ENCODE measurements at regions not wholly inside any gene's neighbourhood (a gene's known extent, or its start where the extent isn't known, plus 50 kb on each side); places are given as distances from the start of the nearest gene placed in this dataset.
A peak's percentile ranks its signal among the peaks of the same experiment; 100 is the strongest.
"Not testable (repeated sequence)": the region's sequence is repeated elsewhere in the genome, so short reads cannot be mapped to it uniquely, and the experiment has no call there.

DNA sequence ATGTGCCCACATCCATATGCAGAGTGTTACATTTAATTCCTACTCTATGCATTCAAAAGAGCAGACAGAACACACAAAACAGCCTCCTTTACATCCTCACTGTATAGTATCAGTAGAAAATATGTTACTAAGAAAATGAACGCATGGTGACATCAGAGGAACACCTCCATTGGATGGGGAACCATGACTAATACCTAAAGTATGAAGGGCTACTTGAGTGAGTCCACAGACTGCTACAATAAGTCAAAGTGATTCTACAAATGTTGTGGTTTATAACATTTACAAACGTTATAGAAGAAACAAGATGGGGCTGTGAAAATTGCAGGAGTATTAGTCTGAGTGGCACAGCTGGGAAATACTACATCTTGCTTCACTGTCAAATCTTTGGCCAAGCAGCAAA is 1830.9 kb upstream of the PIK3C3 start:
- TF ChIP-seq, protein P1, sequence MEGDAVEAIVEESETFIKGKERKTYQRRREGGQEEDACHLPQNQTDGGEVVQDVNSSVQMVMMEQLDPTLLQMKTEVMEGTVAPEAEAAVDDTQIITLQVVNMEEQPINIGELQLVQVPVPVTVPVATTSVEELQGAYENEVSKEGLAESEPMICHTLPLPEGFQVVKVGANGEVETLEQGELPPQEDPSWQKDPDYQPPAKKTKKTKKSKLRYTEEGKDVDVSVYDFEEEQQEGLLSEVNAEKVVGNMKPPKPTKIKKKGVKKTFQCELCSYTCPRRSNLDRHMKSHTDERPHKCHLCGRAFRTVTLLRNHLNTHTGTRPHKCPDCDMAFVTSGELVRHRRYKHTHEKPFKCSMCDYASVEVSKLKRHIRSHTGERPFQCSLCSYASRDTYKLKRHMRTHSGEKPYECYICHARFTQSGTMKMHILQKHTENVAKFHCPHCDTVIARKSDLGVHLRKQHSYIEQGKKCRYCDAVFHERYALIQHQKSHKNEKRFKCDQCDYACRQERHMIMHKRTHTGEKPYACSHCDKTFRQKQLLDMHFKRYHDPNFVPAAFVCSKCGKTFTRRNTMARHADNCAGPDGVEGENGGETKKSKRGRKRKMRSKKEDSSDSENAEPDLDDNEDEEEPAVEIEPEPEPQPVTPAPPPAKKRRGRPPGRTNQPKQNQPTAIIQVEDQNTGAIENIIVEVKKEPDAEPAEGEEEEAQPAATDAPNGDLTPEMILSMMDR (conservative IDR thresholded peaks at IDR 0.05; ENCODE audit: low read depth, low read length), result no peak
- no peak for TF ChIP-seq EZH2 (IDR thresholded peaks at IDR 0.05; ENCODE audit: low read length, unreplicated experiment)
- no peak overlapping the region for H3K4me2 ChIP-seq (ENCODE audit: low read length)
- no TSS peak for BruUV-seq (replicated peaks)
- ATAC-seq (peak; percentile 55), DNase-seq (peak; percentile 52)
- H3K36me3 ChIP-seq (ENCODE audit: low read depth, low read length), result no peaks in the 10 kb centered on the region
- H3K27me3 ChIP-seq (ENCODE audit: low read length), result no peaks in the 10 kb centered on the region
- H4K20me1 ChIP-seq (ENCODE audit: low read length), result no peaks in the 10 kb centered on the region
- no peaks in the 10 kb centered on the region for H3K79me2 ChIP-seq (ENCODE audit: low read length)
- no peaks in the 10 kb centered on the region for H3K9me2 ChIP-seq (replicated peaks; ENCODE audit: low read length)
- H3K4me1 ChIP-seq (ENCODE audit: insufficient read depth, low read length), result no peaks in the 10 kb centered on the region
- no peak overlapping the region for H3K27ac ChIP-seq (ENCODE audit: low read length)
- intact Hi-C loops (cut with micrococcal nuclease), result no loop called here
- no peaks in the 10 kb centered on the region for H3F3A ChIP-seq (ENCODE audit: low read length, unreplicated experiment)
- no peak overlapping the region for H3K9ac ChIP-seq (ENCODE audit: low read length)
- no peak overlapping the region for H2AFZ ChIP-seq (ENCODE audit: low read length)
- CTCF ChIA-PET, result no interaction called here
- no peaks in the 10 kb centered on the region for H3K9me3 ChIP-seq (ENCODE audit: low read length)
- no peak overlapping the region for H3K4me3 ChIP-seq (ENCODE audit: low read length)
- POLR2A ChIA-PET (ENCODE audit: unreplicated experiment), result no interaction called here

DNA sequence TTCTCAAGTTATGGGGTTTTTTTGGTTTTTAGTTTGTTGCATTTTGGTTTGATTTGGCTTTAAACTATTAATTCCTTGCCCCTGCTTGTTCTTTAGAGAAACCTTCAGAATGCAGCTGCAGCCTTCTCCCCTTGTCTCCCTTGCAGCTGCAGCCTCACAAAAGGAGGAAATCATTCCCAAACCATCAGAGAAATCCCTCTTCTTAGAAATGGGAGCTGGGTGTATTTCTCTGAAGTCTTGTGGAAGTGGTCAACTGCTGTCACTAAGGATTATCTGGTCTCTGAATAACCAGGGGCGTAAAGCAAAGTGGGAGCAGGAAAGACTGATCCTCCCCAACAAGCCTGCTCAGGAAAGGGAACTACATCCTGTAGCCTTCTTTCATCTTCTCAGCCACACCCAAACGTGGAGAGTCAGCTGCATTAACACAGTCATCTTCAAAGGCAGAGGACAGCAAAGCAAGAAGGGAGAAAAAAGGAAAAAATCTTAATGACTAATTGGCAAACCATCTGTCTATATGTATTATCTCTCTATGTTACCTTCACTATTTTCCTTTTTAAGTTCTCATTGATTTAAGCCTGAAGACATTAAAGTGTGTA is 1834.1 kb upstream of the PIK3C3 start:
- intact Hi-C loops (cut with micrococcal nuclease), result no loop called here

DNA sequence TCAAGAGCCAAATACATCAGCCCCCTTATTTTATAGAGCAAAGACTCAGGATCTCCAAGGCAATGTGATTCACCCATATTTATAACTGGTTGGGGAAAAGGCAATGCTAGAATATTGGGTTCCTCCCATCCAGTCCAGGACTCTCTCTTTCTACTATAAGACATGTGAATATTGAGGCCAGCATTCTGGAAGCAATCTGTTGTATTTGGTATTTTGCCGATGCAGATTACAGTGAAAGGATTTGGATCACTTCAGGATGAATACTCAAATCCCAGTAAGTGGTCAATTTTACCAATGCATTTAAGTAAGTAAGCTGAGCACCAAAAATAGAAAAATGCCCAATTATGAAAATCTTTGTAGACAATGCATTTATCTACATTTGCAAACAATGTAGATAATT is 1834.7 kb upstream of the PIK3C3 start:
- H4K20me1 ChIP-seq (ENCODE audit: low read length), result no peaks in the 10 kb centered on the region
- H3K4me3 ChIP-seq (ENCODE audit: low read length), result no peak overlapping the region
- DNase-seq (no peak), ATAC-seq (no peak)
- H3K27ac ChIP-seq (ENCODE audit: low read length), result no peak overlapping the region
- no peak for TF ChIP-seq EZH2phosphoT487 (IDR thresholded peaks at IDR 0.05; ENCODE audit: borderline replicate concordance, low read length)
- no peak for TF ChIP-seq EZH2 (IDR thresholded peaks at IDR 0.05; ENCODE audit: low read length, unreplicated experiment)
- TF ChIP-seq, protein P1 (conservative IDR thresholded peaks at IDR 0.05; ENCODE audit: low read depth, low read length), result no peak
- H3K9ac ChIP-seq (ENCODE audit: low read length), result no peak overlapping the region
- ChIA-PET CTCF (no interaction called here), POLR2A (ENCODE audit: unreplicated experiment) (no interaction called here)
- no peak overlapping the region for H2AFZ ChIP-seq (ENCODE audit: low read length)
- no peaks in the 10 kb centered on the region for H3F3A ChIP-seq (ENCODE audit: low read length, unreplicated experiment)
- intact Hi-C loops (cut with micrococcal nuclease), result no loop called here
- H3K27me3 ChIP-seq (ENCODE audit: low read length), result no peaks in the 10 kb centered on the region
- no peaks in the 10 kb centered on the region for H3K9me3 ChIP-seq (ENCODE audit: low read length)
- no peaks in the 10 kb centered on the region for H3K79me2 ChIP-seq (ENCODE audit: low read length)
- no peaks in the 10 kb centered on the region for H3K36me3 ChIP-seq (ENCODE audit: low read depth, low read length)
- BruUV-seq (replicated peaks), result no TSS peak
- no peak overlapping the region for H3K4me2 ChIP-seq (ENCODE audit: low read length)
- H3K9me2 ChIP-seq (replicated peaks; ENCODE audit: low read length), result no peaks in the 10 kb centered on the region
- H3K4me1 ChIP-seq (ENCODE audit: insufficient read depth, low read length), result no peaks in the 10 kb centered on the region

More for the DNA sequence above, 1834.1 kb upstream of the PIK3C3 start:
- Histone ChIP-seq H3K36me3 (ENCODE audit: low read depth, low read length) (no peaks in the 10 kb centered on the region), H3K27me3 (ENCODE audit: low read length) (no peaks in the 10 kb centered on the region), H3K4me1 (ENCODE audit: insufficient read depth, low read length) (no peaks in the 10 kb centered on the region), H3K9me3 (ENCODE audit: low read length) (no peaks in the 10 kb centered on the region), H3K9ac (ENCODE audit: low read length) (no peak overlapping the region), H3K79me2 (ENCODE audit: low read length) (no peaks in the 10 kb centered on the region), H3K4me3 (ENCODE audit: low read length) (no peak overlapping the region), H3K27ac (ENCODE audit: low read length) (no peak overlapping the region), H3K4me2 (ENCODE audit: low read length) (no peak overlapping the region), H4K20me1 (ENCODE audit: low read length) (no peaks in the 10 kb centered on the region), H3F3A (ENCODE audit: low read length, unreplicated experiment) (no peaks in the 10 kb centered on the region), H2AFZ (ENCODE audit: low read length) (no peak overlapping the region), H3K9me2 (replicated peaks; ENCODE audit: low read length) (no peaks in the 10 kb centered on the region)
- no peak for TF ChIP-seq EZH2 (IDR thresholded peaks at IDR 0.05; ENCODE audit: low read length, unreplicated experiment)
- TF ChIP-seq, protein P1 (conservative IDR thresholded peaks at IDR 0.05; ENCODE audit: low read depth, low read length), result no peak
- TF ChIP-seq EZH2phosphoT487 (IDR thresholded peaks at IDR 0.05; ENCODE audit: borderline replicate concordance, low read length), result no peak
- POLR2A ChIA-PET (ENCODE audit: unreplicated experiment), result no interaction called here
- CTCF ChIA-PET, result no interaction called here
- DNase-seq (no peak), ATAC-seq (no peak)
- BruUV-seq (replicated peaks), result no TSS peak

DNA sequence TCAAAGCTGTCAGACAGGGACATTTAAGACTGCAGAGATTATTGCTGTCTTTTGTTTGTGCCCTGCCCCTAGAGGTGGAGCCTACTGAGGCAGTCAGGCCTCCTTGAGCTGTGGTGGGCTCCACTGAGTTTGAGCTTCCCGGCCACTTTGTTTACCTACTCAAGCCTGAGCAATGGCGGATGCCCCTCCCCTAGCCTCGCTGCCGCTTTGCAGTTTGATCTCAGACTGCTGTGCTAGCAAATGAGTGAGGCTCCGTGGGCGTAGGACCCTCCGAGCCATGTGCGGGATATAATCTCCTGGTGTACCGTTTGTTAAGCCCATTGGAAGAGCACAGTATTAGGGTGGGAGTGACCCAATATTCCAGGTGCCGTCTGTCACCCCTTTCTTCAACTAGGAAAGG is 1835.5 kb upstream of the PIK3C3 start:
- H3K27me3 ChIP-seq (ENCODE audit: low read length); ATAC-seq; H3K4me2 ChIP-seq (ENCODE audit: low read length); CTCF ChIA-PET; H3K9me2 ChIP-seq (replicated peaks; ENCODE audit: low read length); BruUV-seq (replicated peaks); DNase-seq; H3K27ac ChIP-seq (ENCODE audit: low read length); intact Hi-C loops (cut with micrococcal nuclease); H3K4me3 ChIP-seq (ENCODE audit: low read length); POLR2A ChIA-PET (ENCODE audit: unreplicated experiment); H3F3A ChIP-seq (ENCODE audit: low read length, unreplicated experiment); H4K20me1 ChIP-seq (ENCODE audit: low read length); H3K36me3 ChIP-seq (ENCODE audit: low read depth, low read length); H2AFZ ChIP-seq (ENCODE audit: low read length); H3K9me3 ChIP-seq (ENCODE audit: low read length); H3K79me2 ChIP-seq (ENCODE audit: low read length); H3K9ac ChIP-seq (ENCODE audit: low read length); H3K4me1 ChIP-seq (ENCODE audit: insufficient read depth, low read length): not testable (repeated sequence)
